GM10248 (cell line): ENCODE measurements at regions not wholly inside any gene's neighbourhood (a gene's known extent, or its start where the extent isn't known, plus 50 kb on each side); places are given as distances from the start of the nearest gene placed in this dataset.

ENCODE experiments used
- CTCF ChIA-PET: fragments of 300-600 bp; sonication (Branson Sonifier 250); formaldehyde crosslinking; extraction: SDS; loops from one replicate; lab custom pipeline; 2021; ENCODE audit warnings: antibody characterized with exemption; lab: Yijun Ruan, JAX
- POLR2A ChIA-PET: fragments of 350-650 bp; sonication (Branson Sonifier 250); formaldehyde crosslinking; extraction: SDS; loops from one replicate; lab custom pipeline; 2020; ENCODE audit warnings: antibody characterized with exemption; lab: Yijun Ruan, JAX
- DNase-seq: peaks from one replicate; pipeline ENCODE4 v3.0.0; 2012; ENCODE audit errors: extremely low spot score
- CTCF ChIP-seq: IDR thresholded peaks from 2 replicates; pipeline ENCODE4 v1.5.1; 2012; ENCODE audit warnings: mild to moderate bottlenecking, low read depth; ENCODE audit errors: extremely low read depth, missing control alignments, control extremely low read depth

- no peak for TF ChIP-seq CTCF
- DNase-seq: no peak
- CTCF ChIA-PET: interaction anchor here (0.6 to 1.8 kb wide), 3 partner anchors 10 to 35 kb away, joined by 3 to 7 read pairs (median 4); no protein-coding TSS in a partner anchor
- POLR2A ChIA-PET: no interaction called here
Measured at GRCh38 chr9:101966691-101967090, 228.2 kb upstream of the GRIN3A start.

DNA sequence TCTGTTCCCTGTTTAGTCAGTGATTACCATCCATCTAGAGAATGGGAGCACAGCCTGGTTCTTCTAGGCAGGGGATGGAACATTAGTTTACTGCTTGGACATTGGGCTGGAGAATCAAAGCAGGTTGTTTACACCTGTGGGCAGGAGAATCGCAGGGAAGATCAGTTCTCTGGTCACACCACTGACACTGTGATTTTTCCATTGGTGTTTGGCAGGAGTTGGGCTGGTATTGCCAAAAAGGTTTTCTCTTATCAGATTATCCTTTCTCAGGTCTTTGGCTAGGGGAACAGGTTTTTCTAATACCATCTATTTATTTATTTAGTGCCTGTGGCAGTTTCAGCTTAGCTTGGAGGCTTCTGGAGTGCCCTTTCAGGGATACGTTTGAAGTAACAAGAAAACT is 219.3 kb upstream of the GRIN3A start:
- DNase-seq: no peak
- POLR2A ChIA-PET: no interaction called here
- CTCF ChIA-PET: interaction anchor here (1.2 kb wide), 1 partner anchor 20 kb away, joined by 3 read pairs; no protein-coding TSS in a partner anchor
- no peak for TF ChIP-seq CTCF

- no peak for DNase-seq
- TF ChIP-seq CTCF: no peak
- ChIA-PET POLR2A (no interaction called here), CTCF (no interaction called here)
Measured at GRCh38 chr9:101951598-101951997, 213.2 kb upstream of the GRIN3A start.

- ChIA-PET POLR2A (no interaction called here), CTCF (interaction anchor here (0.6 kb wide), 1 partner anchor 35 kb away, joined by 3 read pairs; no protein-coding TSS in a partner anchor)
- no peak for TF ChIP-seq CTCF
- no peak for DNase-seq
Measured at GRCh38 chr9:101931756-101932155, 193.3 kb upstream of the GRIN3A start.

DNA sequence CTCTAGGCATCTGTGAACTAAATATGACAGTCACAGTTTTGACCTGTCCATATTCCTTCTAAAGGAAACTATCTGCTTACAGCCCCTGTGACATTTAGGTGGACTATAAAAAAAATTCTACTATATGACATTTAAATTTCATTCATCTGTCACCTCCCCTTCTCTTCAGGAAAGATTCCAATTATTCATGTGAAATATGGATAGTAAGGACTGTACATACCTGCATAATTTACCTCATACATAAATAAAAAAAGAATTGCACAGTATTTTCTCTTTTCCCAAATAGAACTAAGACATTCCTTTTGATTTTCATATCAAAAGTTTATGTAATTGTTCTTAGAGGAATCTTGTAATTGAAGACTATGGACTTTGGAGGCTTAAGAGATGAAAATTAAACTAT is 192.3 kb upstream of the GRIN3A start:
- ChIA-PET POLR2A (no interaction called here), CTCF (interaction anchor here (0.8 to 1.2 kb wide), 3 partner anchors 10 to 22 kb away, joined by 3 to 4 read pairs (median 3); no protein-coding TSS in a partner anchor)
- no peak for DNase-seq
- TF ChIP-seq CTCF: no peak

- ChIA-PET POLR2A (no interaction called here), CTCF (interaction anchor here (1.3 kb wide), 1 partner anchor 35 kb away, joined by 3 read pairs; no protein-coding TSS in a partner anchor)
- DNase-seq: no peak
- no peak for TF ChIP-seq CTCF
Measured at GRCh38 chr9:101925498-101925897, 187.1 kb upstream of the GRIN3A start.
